HepG2 (cell line): ENCODE measurements at regions not wholly inside any gene's neighbourhood (a gene's known extent, or its start where the extent isn't known, plus 50 kb on each side); places are given as distances from the start of the nearest gene placed in this dataset.

Experiments used
- ATAC-seq: fragments of 200-7000 bp; cut with Tn5 transposase; 3 replicates; pipeline ENCODE4 v1.9.1; 2020; ENCODE audit warnings: mild to moderate bottlenecking, moderate library complexity
- BruUV-seq: library from RNA; stranded (reverse); fragments of 400-500 nt; replicated peaks from 2 replicates; lab custom pipeline; 2021; lab: Mats Ljungman, UMichigan
- CTCF ChIA-PET: fragments of 300-600 bp; formaldehyde crosslinking; extraction: SDS; loops from one replicate; lab custom pipeline; 2021; ENCODE audit warnings: low total read pairs, inconsistent platforms, low intra/inter-chr PET ratio; lab: Yijun Ruan, JAX
- POLR2A ChIA-PET: fragments of 350-600 bp; sonication (Branson Sonifier 250); formaldehyde crosslinking; loops from one replicate; lab custom pipeline; 2020; ENCODE audit warnings: antibody characterized with exemption, inconsistent platforms; lab: Yijun Ruan, JAX
- DNase-seq: peaks from one replicate; pipeline ENCODE4 v3.0.0-alpha.2; 2015; ENCODE audit warnings: low spot score
- FAIRE-seq: peaks from 3 replicates; lab custom pipeline; 2011; peaks lifted over from hg19 to GRCh38; lab: Jason Lieb, UNC
- H2AFZ ChIP-seq: one replicate; pipeline ENCODE4 v1.6.1; 2011; ENCODE audit warnings: low read length, inconsistent platforms
- H3K27ac ChIP-seq: fragments of 300-600 bp; 3 replicates; pipeline ENCODE4 v1.8.0; 2011; ENCODE audit warnings: mixed run types, mild to moderate bottlenecking, mixed read lengths, low read length, inconsistent platforms; ENCODE audit not compliant: insufficient read depth; ENCODE audit errors: extremely low read length
- H3K27me3 ChIP-seq, 2 experiments: fragments of 200-600 bp in 1 of 2; 2 replicates in 1 of 2; 3 replicates in 1 of 2; pipeline versions ENCODE4 v1.6.0 to v1.8.0; 2011; ENCODE audit warnings: low read length in 2 of 2, mild to moderate bottlenecking in 2 of 2, moderate library complexity in 2 of 2, inconsistent platforms in 1 of 2; ENCODE audit not compliant: insufficient read depth in 2 of 2, control insufficient read depth in 1 of 2
- H3K36me3 ChIP-seq, 2 experiments: fragments of 200-600 bp in 1 of 2; replicated peaks in 1 of 2; 2 replicates in 1 of 2; 3 replicates in 1 of 2; pipeline versions ENCODE4 v1.5.1 to v1.8.0; 2011; ENCODE audit warnings: low read length in 2 of 2, inconsistent platforms in 1 of 2; ENCODE audit not compliant: insufficient read depth in 2 of 2, control insufficient read depth in 1 of 2
- H3K4me1 ChIP-seq: 2 replicates; pipeline ENCODE4 v1.5.1; 2012; ENCODE audit warnings: low read length, inconsistent platforms; ENCODE audit not compliant: insufficient read depth
- H3K4me2 ChIP-seq: 2 replicates; pipeline ENCODE4 v1.6.0; 2011; ENCODE audit warnings: low read depth, low read length, inconsistent platforms
- H3K4me3 ChIP-seq, 3 experiments: fragments of 200-600 bp in 1 of 3; sonication (generic), shearing (Covaris generic) in 1 of 3; replicated peaks in 1 of 3; 2 replicates each; pipeline ENCODE4 v1.5.1; 2011 to 2016; ENCODE audit warnings: low read length in 3 of 3, inconsistent platforms in 2 of 3, low read depth in 2 of 3, mild to moderate bottlenecking in 2 of 3, control low read depth in 1 of 3, mixed read lengths in 1 of 3; ENCODE audit not compliant: insufficient read depth in 1 of 3
- H3K79me2 ChIP-seq: one replicate; pipeline ENCODE4 v1.6.1; 2011; ENCODE audit warnings: low read length, inconsistent platforms; ENCODE audit not compliant: insufficient read depth
- H3K9ac ChIP-seq: 2 replicates; pipeline ENCODE4 v1.6.0; 2011; ENCODE audit warnings: mild to moderate bottlenecking, low read depth, low read length, inconsistent platforms; ENCODE audit not compliant: insufficient read depth
- H3K9me3 ChIP-seq: 2 replicates; pipeline ENCODE4 v1.5.1; 2012; ENCODE audit warnings: mild to moderate bottlenecking, low read length
- H4K20me1 ChIP-seq: 2 replicates; pipeline ENCODE4 v1.6.0; 2011; ENCODE audit warnings: inconsistent platforms, mild to moderate bottlenecking, low read length, moderate library complexity; ENCODE audit not compliant: insufficient read depth
- ATF7 ChIP-seq, 2 experiments: fragments of 450-650 bp in 1 of 2; sonication (generic) in 1 of 2; formaldehyde crosslinking in 1 of 2; IDR thresholded peaks; 2 replicates each; pipeline versions ENCODE4 v1.4.0 to v1.6.1; 2016 to 2020; ENCODE audit warnings: antibody characterized with exemption in 1 of 2, mild to moderate bottlenecking in 1 of 2, missing genetic modification reagents in 1 of 2
- CREB1 ChIP-seq, 2 experiments: fragments of 450-650 bp in 1 of 2; IDR thresholded peaks; 2 replicates each; pipeline ENCODE4 v1.6.1; 2016 to 2017; ENCODE audit warnings: control low read depth in 1 of 2, mild to moderate bottlenecking in 1 of 2, missing compliant biosample characterization in 1 of 2, missing genetic modification characterization in 1 of 2
- RBM39 ChIP-seq: fragments of 200-400 bp; formaldehyde crosslinking; IDR thresholded peaks from one replicate; pipeline ENCODE4 v1.6.1; 2018; ENCODE audit warnings: antibody characterized with exemption, mild to moderate bottlenecking, low read depth, low read length; ENCODE audit not compliant: poor library complexity, severe bottlenecking
- TIGD3 ChIP-seq: sonication (generic); formaldehyde crosslinking; IDR thresholded peaks from 2 replicates; pipeline ENCODE4 v1.5.1; 2020; ENCODE audit warnings: mild to moderate bottlenecking, missing genetic modification reagents, borderline replicate concordance
- ZNF782 ChIP-seq: sonication (generic); formaldehyde crosslinking; IDR thresholded peaks from 2 replicates; pipeline ENCODE4 v1.4.0; 2020; ENCODE audit warnings: missing genetic modification reagents, mild to moderate bottlenecking, borderline replicate concordance
- WGBS: methylation state at CpG from one replicate; pipeline ENCODE4 v1.1.6; 2017; ENCODE audit warnings: low lambda C conversion rate; 5-methylcytosine and 5-hydroxymethylcytosine counted together
- in situ Hi-C: cut with HindIII; loops from 2 replicates; pipeline ENCODE4 v1.10.0; 2017; ENCODE audit warnings: low pct_unique_long_range_greater_than_20kb; ENCODE audit not compliant: extremely low pct_ligation_motif_present
- intact Hi-C: fragments of 100-400 bp; cut with micrococcal nuclease; formaldehyde crosslinking; loops from one replicate; pipeline ENCODE4 v1.10.0; 2022; ENCODE audit not compliant: unreplicated experiment
- TF ChIP-seq, protein P1 (sequence below): sonication (generic); formaldehyde crosslinking; IDR thresholded peaks from 2 replicates; pipeline ENCODE4 v1.8.0; 2022; ENCODE audit warnings: missing genetic modification reagents, mild to moderate bottlenecking, moderate library complexity, borderline replicate concordance
- TF ChIP-seq, protein P2 (sequence below): sonication (generic); formaldehyde crosslinking; IDR thresholded peaks from 2 replicates; pipeline ENCODE4 v1.4.0; 2020; ENCODE audit warnings: mild to moderate bottlenecking, missing genetic modification reagents, borderline replicate concordance

- TF ChIP-seq TIGD3 (CRISPR knock-in tag) (no peak), RBM39 (no peak)
- TF ChIP-seq, protein P1, sequence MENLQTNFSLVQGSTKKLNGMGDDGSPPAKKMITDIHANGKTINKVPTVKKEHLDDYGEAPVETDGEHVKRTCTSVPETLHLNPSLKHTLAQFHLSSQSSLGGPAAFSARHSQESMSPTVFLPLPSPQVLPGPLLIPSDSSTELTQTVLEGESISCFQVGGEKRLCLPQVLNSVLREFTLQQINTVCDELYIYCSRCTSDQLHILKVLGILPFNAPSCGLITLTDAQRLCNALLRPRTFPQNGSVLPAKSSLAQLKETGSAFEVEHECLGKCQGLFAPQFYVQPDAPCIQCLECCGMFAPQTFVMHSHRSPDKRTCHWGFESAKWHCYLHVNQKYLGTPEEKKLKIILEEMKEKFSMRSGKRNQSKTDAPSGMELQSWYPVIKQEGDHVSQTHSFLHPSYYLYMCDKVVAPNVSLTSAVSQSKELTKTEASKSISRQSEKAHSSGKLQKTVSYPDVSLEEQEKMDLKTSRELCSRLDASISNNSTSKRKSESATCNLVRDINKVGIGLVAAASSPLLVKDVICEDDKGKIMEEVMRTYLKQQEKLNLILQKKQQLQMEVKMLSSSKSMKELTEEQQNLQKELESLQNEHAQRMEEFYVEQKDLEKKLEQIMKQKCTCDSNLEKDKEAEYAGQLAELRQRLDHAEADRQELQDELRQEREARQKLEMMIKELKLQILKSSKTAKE = no peak
- TF ChIP-seq, protein P2, sequence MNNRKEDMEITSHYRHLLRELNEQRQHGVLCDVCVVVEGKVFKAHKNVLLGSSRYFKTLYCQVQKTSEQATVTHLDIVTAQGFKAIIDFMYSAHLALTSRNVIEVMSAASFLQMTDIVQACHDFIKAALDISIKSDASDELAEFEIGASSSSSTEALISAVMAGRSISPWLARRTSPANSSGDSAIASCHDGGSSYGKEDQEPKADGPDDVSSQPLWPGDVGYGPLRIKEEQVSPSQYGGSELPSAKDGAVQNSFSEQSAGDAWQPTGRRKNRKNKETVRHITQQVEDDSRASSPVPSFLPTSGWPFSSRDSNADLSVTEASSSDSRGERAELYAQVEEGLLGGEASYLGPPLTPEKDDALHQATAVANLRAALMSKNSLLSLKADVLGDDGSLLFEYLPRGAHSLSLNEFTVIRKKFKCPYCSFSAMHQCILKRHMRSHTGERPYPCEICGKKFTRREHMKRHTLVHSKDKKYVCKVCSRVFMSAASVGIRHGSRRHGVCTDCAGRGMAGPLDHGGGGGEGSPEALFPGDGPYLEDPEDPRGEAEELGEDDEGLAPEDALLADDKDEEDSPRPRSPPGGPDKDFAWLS (CRISPR knock-in tag) = no peak
These were observed 154.7 kb downstream of the TFAP2C start (continued) for GRCh38 chr20:56783826-56784225.

- ChIA-PET POLR2A (no interaction called here), CTCF (no interaction called here)
- H3K27ac ChIP-seq = no peak overlapping the region
- in situ Hi-C loops = no loop called here
- H3K4me3 ChIP-seq = no peak overlapping the region
- peaks cover 12% of the 10 kb centered on the region for H3K4me1 ChIP-seq
- BruUV-seq = no TSS peak
- TF ChIP-seq CREB1 (IDR thresholded peaks at IDR 0.05) (peak; percentile 47), CREB1 (CRISPR knock-in tag; IDR thresholded peaks at IDR 0.05) (no peak), ATF7 (IDR thresholded peaks at IDR 0.05) (peak; percentile 91), ATF7 (CRISPR knock-in tag; IDR thresholded peaks at IDR 0.05) (no peak), ZNF782 (CRISPR knock-in tag) (no peak)
- no peak overlapping the region for H2AFZ ChIP-seq
- H3K9me3 ChIP-seq = no peaks in the 10 kb centered on the region
- H3K4me2 ChIP-seq = no peak overlapping the region
- intact Hi-C loops = no loop called here
- ATAC-seq = no peak
- H3K79me2 ChIP-seq = no peaks in the 10 kb centered on the region
- no peak for FAIRE-seq
- no peaks in the 10 kb centered on the region for H4K20me1 ChIP-seq
- no peak overlapping the region for H3K9ac ChIP-seq
- peaks cover 2 to 15% of the 10 kb centered on the region in 2 experiments; a peak in 4 of 5 replicates for H3K27me3 ChIP-seq
- no peaks in the 10 kb centered on the region for H3K36me3 ChIP-seq
- DNase-seq = no peak
- 19% methylated on average over 5 of the region's 5 CpGs for WGBS
These were observed 157.4 kb downstream of the TFAP2C start for GRCh38 chr20:56786503-56786902.
